Nephron (organoid): ENCODE measurements at regions not wholly inside any gene's neighbourhood (a gene's known extent, or its start where the extent isn't known, plus 50 kb on each side); places are given as distances from the start of the nearest gene placed in this dataset.
A peak's percentile ranks its signal among the peaks of the same experiment; 100 is the strongest.

ENCODE experiments used
- H3K27ac Mint-ChIP-seq, 3 experiments: 2 replicates each; pipeline ENCODE4 v1.8.0; 2020; ENCODE audit warnings: mixed read lengths in 3 of 3, mild to moderate bottlenecking in 2 of 3, moderate library complexity in 1 of 3
- H3K27me3 Mint-ChIP-seq: 2 replicates; pipeline ENCODE4 v1.8.0; 2021; ENCODE audit warnings: low read depth, mild to moderate bottlenecking, moderate library complexity, mixed read lengths
- H3K36me3 Mint-ChIP-seq: 2 replicates; pipeline ENCODE4 v1.8.0; 2020; ENCODE audit warnings: low read depth, mixed read lengths
- H3K4me1 Mint-ChIP-seq: 2 replicates; pipeline ENCODE4 v1.8.0; 2020; ENCODE audit warnings: mixed read lengths
- H3K4me3 Mint-ChIP-seq, 3 experiments: 2 replicates each; pipeline ENCODE4 v1.8.0; 2020; ENCODE audit warnings: mild to moderate bottlenecking in 3 of 3, mixed read lengths in 3 of 3, moderate library complexity in 2 of 3
- H3K9me3 Mint-ChIP-seq: 2 replicates; pipeline ENCODE4 v1.8.0; 2020; ENCODE audit warnings: mixed read lengths
- CTCF ChIP-seq, 3 experiments: fragments of 200-600 bp; sonication (generic); IDR thresholded peaks; one replicate each; pipeline ENCODE4 v1.5.0; 2021; ENCODE audit warnings: antibody characterized with exemption in 3 of 3; ENCODE audit not compliant: unreplicated experiment in 3 of 3

GRCh38 chr11:10996678-10997077 lies 138.8 kb upstream of the ZBED5 start:
- no peak for TF ChIP-seq CTCF (IDR thresholded peaks at IDR 0.05; ENCODE audit: unreplicated experiment in 3 of 3)
- H3K27ac Mint-ChIP-seq: no peak overlapping the region
- H3K36me3 Mint-ChIP-seq: no peaks in the 10 kb centered on the region
- H3K9me3 Mint-ChIP-seq: peaks cover 5% of the 10 kb centered on the region
- H3K27me3 Mint-ChIP-seq: peaks cover 4% of the 10 kb centered on the region
- H3K4me3 Mint-ChIP-seq: no peak overlapping the region
- H3K4me1 Mint-ChIP-seq: peaks cover 2% of the 10 kb centered on the region

- Mint-ChIP-seq H3K4me3 (no peak overlapping the region), H3K9me3 (peaks cover 5% of the 10 kb centered on the region), H3K27ac (no peak overlapping the region), H3K4me1 (peaks cover 10% of the 10 kb centered on the region), H3K27me3 (no peaks in the 10 kb centered on the region), H3K36me3 (no peaks in the 10 kb centered on the region)
- no peak for TF ChIP-seq CTCF (IDR thresholded peaks at IDR 0.05; ENCODE audit: unreplicated experiment in 3 of 3)
Measured at GRCh38 chr11:10993640-10994039, 135.8 kb upstream of the ZBED5 start.

- H3K4me1 Mint-ChIP-seq: peaks cover 10% of the 10 kb centered on the region
- H3K27me3 Mint-ChIP-seq: no peaks in the 10 kb centered on the region
- H3K4me3 Mint-ChIP-seq: no peak overlapping the region
- no peaks in the 10 kb centered on the region for H3K36me3 Mint-ChIP-seq
- no peak for TF ChIP-seq CTCF (IDR thresholded peaks at IDR 0.05; ENCODE audit: unreplicated experiment in 3 of 3)
- no peak overlapping the region for H3K27ac Mint-ChIP-seq
- peaks cover 5% of the 10 kb centered on the region for H3K9me3 Mint-ChIP-seq
Measured at GRCh38 chr11:10993186-10993585, 135.3 kb upstream of the ZBED5 start.

GRCh38 chr11:10991393-10991792 lies 133.5 kb upstream of the ZBED5 start:
- Mint-ChIP-seq H3K4me1 (peaks cover 10% of the 10 kb centered on the region), H3K4me3 (no peak overlapping the region), H3K27me3 (peaks cover 4% of the 10 kb centered on the region), H3K9me3 (peaks cover 5% of the 10 kb centered on the region), H3K27ac (peak overlapping the region; percentile 2 to 82 (median 39)), H3K36me3 (no peaks in the 10 kb centered on the region)
- TF ChIP-seq CTCF (IDR thresholded peaks at IDR 0.05; ENCODE audit: unreplicated experiment in 3 of 3): no peak

- Mint-ChIP-seq H3K9me3 (peaks cover 3% of the 10 kb centered on the region), H3K4me1 (peaks cover 10% of the 10 kb centered on the region), H3K36me3 (no peaks in the 10 kb centered on the region), H3K27ac (peak overlapping the region in 2 of 3 experiments; percentile 39 to 72), H3K4me3 (no peak overlapping the region), H3K27me3 (peaks cover 8% of the 10 kb centered on the region)
- no peak for TF ChIP-seq CTCF (IDR thresholded peaks at IDR 0.05; ENCODE audit: unreplicated experiment in 3 of 3)
Measured at GRCh38 chr11:10990637-10991193, 132.9 kb upstream of the ZBED5 start.

GRCh38 chr11:10990160-10990559 lies 132.3 kb upstream of the ZBED5 start:
- Mint-ChIP-seq H3K36me3 (no peaks in the 10 kb centered on the region), H3K4me1 (peaks cover 10% of the 10 kb centered on the region), H3K9me3 (peaks cover 3% of the 10 kb centered on the region), H3K27ac (peak overlapping the region in 2 of 3 experiments; percentile 32 to 39), H3K27me3 (peaks cover 8% of the 10 kb centered on the region), H3K4me3 (no peak overlapping the region)
- no peak for TF ChIP-seq CTCF (IDR thresholded peaks at IDR 0.05; ENCODE audit: unreplicated experiment in 3 of 3)
